Endothelial cell of umbilical vein (primary cell): ENCODE measurements at regions not wholly inside any gene's neighbourhood (a gene's known extent, or its start where the extent isn't known, plus 50 kb on each side); places are given as distances from the start of the nearest gene placed in this dataset.

Source experiments
- MYC ChIP-seq: IDR thresholded peaks from one replicate; pipeline ENCODE4 v1.6.1; 2011; ENCODE audit warnings: mild to moderate bottlenecking, low read depth, low read length
- POLR2A ChIP-seq: IDR thresholded peaks from 2 replicates; pipeline ENCODE4 v1.6.1; 2012; ENCODE audit warnings: low read depth, mild to moderate bottlenecking, control low read depth, low read length
- TF ChIP-seq, protein P1 (sequence below), 2 donors: IDR thresholded peaks; 1 replicate in 1 of 2; 2 replicates in 1 of 2; pipeline ENCODE4 v1.5.1; 2011; ENCODE audit warnings: low read length in 2 of 2, mild to moderate bottlenecking in 2 of 2, moderate library complexity in 2 of 2, control low read depth in 1 of 2, inconsistent platforms in 1 of 2, low read depth in 1 of 2; ENCODE audit not compliant: insufficient read depth in 1 of 2; ENCODE audit errors: extremely low read depth in 1 of 2

DNA sequence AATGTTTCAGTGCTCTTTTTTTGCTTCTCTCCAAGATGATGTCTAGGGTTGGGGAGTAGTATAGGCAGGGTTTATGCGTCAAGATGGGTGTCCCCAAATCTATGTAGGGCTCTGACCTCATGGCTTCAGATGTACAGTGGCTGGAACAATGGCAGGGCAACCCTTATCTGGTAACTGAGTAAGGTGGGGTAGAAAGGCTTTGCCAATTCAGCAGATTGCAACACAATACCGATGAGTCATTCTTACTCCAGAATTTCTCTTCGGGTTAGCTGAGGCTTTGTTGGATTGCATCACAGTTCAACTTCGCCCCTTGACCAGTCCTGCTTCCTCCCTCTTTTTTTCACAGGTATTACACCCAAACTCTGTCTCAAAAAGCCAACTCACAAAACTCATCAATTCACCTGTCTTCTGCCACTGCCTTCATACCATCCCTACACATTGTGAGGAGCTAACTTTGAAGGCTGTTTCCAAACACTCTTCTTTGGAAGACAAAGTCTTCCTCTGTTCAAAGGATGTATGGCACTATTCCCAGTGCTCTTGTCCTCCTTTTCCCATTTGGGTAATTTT lies 190.2 kb upstream of the CNOT2 start:
- TF ChIP-seq, protein P1, sequence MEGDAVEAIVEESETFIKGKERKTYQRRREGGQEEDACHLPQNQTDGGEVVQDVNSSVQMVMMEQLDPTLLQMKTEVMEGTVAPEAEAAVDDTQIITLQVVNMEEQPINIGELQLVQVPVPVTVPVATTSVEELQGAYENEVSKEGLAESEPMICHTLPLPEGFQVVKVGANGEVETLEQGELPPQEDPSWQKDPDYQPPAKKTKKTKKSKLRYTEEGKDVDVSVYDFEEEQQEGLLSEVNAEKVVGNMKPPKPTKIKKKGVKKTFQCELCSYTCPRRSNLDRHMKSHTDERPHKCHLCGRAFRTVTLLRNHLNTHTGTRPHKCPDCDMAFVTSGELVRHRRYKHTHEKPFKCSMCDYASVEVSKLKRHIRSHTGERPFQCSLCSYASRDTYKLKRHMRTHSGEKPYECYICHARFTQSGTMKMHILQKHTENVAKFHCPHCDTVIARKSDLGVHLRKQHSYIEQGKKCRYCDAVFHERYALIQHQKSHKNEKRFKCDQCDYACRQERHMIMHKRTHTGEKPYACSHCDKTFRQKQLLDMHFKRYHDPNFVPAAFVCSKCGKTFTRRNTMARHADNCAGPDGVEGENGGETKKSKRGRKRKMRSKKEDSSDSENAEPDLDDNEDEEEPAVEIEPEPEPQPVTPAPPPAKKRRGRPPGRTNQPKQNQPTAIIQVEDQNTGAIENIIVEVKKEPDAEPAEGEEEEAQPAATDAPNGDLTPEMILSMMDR (IDR thresholded peaks at IDR 0.05; ENCODE audit: extremely low read depth in 1 of 2, insufficient read depth in 1 of 2, low read depth in 1 of 2, low read length in 2 of 2) = no peak
- TF ChIP-seq POLR2A (no peak), MYC (no peak)
